AG09319 (cell line): ENCODE measurements at regions not wholly inside any gene's neighbourhood (a gene's known extent, or its start where the extent isn't known, plus 50 kb on each side); places are given as distances from the start of the nearest gene placed in this dataset.

Source experiments
- DNase-seq: peaks from one replicate; pipeline ENCODE4 v3.0.0-alpha.2; 2010; ENCODE audit warnings: low read depth; ENCODE audit errors: extremely low read depth
- CTCF ChIP-seq: IDR thresholded peaks from 2 replicates; pipeline ENCODE4 v1.5.1; 2011; ENCODE audit warnings: low read depth, mild to moderate bottlenecking, inconsistent platforms, low read length, moderate library complexity

DNA sequence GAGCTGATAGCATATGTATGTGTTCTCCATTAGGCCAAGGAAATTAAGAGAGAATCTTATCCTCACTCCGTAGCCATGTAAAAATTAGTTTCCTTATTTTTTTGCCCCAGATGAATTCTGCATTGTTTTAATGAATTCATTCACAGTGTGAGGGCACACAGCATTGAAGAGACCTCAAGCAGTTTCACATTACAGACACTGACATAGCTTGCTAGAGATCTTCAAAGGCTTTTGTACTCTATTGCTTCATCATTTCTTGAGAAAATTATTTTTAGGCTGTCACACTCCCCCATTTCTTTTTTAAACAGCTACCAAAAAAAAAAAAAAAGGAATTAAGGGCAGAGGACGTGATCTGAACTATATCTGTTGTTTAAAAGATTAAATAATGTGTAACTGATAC, 251.1 kb downstream of the BCAT1 start:
- DNase-seq, result no peak
- TF ChIP-seq CTCF, result no peak

DNA sequence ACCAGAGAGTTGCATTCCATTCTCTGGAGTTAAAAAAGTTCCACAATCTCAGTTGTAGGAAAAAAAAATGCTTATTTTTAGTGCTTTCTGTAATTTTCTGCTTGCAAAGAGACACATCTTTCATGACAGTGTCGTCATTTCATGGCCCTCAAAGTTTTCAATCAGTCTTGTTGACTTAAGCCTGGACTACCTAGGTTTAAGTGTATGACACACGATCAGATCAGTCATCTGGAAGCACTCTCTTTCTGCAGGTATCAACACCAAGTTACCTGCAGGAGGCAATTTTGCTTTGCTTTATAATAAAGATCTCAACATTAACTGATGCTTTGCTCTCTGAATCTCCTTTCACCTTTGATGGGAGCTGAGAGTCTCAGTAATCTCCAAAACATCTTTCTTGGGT, 251.6 kb downstream of the BCAT1 start:
- TF ChIP-seq CTCF, result no peak
- no peak for DNase-seq

DNA sequence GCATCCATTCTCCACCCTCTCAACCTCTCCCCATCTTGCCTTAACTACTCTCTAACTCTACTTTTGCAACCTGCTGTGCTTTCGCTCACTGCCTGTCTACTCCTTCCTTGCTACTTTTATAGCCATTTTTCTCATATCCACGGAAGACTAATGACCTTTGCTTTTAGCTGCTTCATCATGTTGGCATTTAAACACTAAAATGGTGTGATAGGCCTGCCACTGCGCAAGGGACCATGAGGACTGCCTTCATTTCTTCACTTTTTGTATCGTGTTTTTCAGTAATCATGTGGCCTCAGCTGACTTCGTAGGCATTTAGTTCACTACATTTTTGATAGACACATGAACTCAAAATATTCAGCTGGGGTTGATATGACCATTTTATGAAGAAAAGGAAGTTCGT, 252.1 kb downstream of the BCAT1 start:
- DNase-seq, result no peak
- TF ChIP-seq CTCF, result no peak

- no peak for TF ChIP-seq CTCF
- DNase-seq, result no peak
These were observed 253.1 kb downstream of the BCAT1 start for GRCh38 chr12:24695657-24696329.

DNA sequence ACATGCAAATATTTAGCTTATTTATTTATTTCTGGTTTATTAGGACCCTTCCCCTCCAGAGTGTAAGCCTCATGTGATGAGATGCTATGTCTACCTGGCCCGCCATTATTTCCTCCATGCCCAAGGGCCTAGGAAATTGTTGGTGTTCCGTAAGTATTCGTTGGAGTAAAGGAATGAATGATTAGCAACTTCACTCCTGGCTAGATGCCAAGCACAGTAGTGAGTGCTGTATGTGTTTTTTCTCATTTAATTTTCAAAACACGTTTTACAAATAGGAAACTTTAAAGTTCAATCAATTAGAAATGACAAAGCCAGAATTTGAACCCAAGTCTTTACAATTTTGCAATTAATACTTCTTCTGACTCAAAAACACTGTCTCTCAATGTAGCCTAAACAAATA, 253.8 kb downstream of the BCAT1 start:
- no peak for TF ChIP-seq CTCF
- no peak for DNase-seq

DNA sequence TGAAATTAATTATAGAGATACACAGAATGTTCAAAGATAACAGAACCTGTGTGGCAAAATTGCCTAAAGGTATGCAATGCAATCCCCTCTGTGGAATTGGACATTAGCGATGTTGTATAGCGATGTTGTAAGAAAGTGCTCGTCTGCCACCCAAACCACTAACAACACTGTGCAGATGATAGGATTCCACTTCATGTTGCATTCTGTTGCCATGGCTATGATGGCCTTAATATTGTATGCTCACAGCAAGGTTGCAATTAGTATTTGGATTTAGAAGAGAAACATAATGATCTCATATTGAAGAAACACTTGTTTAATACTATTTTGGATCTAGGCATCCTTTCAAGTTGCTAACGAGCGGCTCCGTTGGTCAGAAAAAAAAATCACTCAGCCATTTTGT, 260.3 kb downstream of the BCAT1 start:
- DNase-seq, result no peak
- no peak for TF ChIP-seq CTCF

- no peak for DNase-seq
- TF ChIP-seq CTCF, result no peak
These were observed 267.3 kb downstream of the BCAT1 start for GRCh38 chr12:24681570-24681969.
